Nephron (organoid): ENCODE measurements at regions not wholly inside any gene's neighbourhood (a gene's known extent, or its start where the extent isn't known, plus 50 kb on each side); places are given as distances from the start of the nearest gene placed in this dataset.

ENCODE experiments used
- H3K27ac Mint-ChIP-seq, 3 experiments: 2 replicates each; pipeline ENCODE4 v1.8.0; 2020; ENCODE audit warnings: mixed read lengths in 3 of 3, mild to moderate bottlenecking in 2 of 3, moderate library complexity in 1 of 3
- H3K27me3 Mint-ChIP-seq: 2 replicates; pipeline ENCODE4 v1.8.0; 2021; ENCODE audit warnings: low read depth, mild to moderate bottlenecking, moderate library complexity, mixed read lengths
- H3K36me3 Mint-ChIP-seq: 2 replicates; pipeline ENCODE4 v1.8.0; 2020; ENCODE audit warnings: low read depth, mixed read lengths
- H3K4me1 Mint-ChIP-seq: 2 replicates; pipeline ENCODE4 v1.8.0; 2020; ENCODE audit warnings: mixed read lengths
- H3K4me3 Mint-ChIP-seq, 3 experiments: 2 replicates each; pipeline ENCODE4 v1.8.0; 2020; ENCODE audit warnings: mild to moderate bottlenecking in 3 of 3, mixed read lengths in 3 of 3, moderate library complexity in 2 of 3
- H3K9me3 Mint-ChIP-seq: 2 replicates; pipeline ENCODE4 v1.8.0; 2020; ENCODE audit warnings: mixed read lengths
- TF ChIP-seq, protein P1 (sequence below), 3 experiments: fragments of 200-600 bp; sonication (generic); IDR thresholded peaks; one replicate each; pipeline ENCODE4 v1.5.0; 2021; ENCODE audit warnings: antibody characterized with exemption in 3 of 3; ENCODE audit not compliant: unreplicated experiment in 3 of 3

GRCh38 chr12:69120354-69120753 is 119.0 kb upstream of the CPSF6 start:
- Mint-ChIP-seq H3K4me3 (no peak overlapping the region), H3K27me3 (peaks cover 6% of the 10 kb centered on the region), H3K27ac (no peak overlapping the region), H3K36me3 (no peaks in the 10 kb centered on the region), H3K9me3 (no peaks in the 10 kb centered on the region), H3K4me1 (peaks cover 17% of the 10 kb centered on the region)
- TF ChIP-seq, protein P1, sequence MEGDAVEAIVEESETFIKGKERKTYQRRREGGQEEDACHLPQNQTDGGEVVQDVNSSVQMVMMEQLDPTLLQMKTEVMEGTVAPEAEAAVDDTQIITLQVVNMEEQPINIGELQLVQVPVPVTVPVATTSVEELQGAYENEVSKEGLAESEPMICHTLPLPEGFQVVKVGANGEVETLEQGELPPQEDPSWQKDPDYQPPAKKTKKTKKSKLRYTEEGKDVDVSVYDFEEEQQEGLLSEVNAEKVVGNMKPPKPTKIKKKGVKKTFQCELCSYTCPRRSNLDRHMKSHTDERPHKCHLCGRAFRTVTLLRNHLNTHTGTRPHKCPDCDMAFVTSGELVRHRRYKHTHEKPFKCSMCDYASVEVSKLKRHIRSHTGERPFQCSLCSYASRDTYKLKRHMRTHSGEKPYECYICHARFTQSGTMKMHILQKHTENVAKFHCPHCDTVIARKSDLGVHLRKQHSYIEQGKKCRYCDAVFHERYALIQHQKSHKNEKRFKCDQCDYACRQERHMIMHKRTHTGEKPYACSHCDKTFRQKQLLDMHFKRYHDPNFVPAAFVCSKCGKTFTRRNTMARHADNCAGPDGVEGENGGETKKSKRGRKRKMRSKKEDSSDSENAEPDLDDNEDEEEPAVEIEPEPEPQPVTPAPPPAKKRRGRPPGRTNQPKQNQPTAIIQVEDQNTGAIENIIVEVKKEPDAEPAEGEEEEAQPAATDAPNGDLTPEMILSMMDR (IDR thresholded peaks at IDR 0.05; ENCODE audit: unreplicated experiment in 3 of 3) = no peak

- Mint-ChIP-seq H3K36me3 (no peaks in the 10 kb centered on the region), H3K9me3 (no peaks in the 10 kb centered on the region), H3K4me1 (peaks cover 23% of the 10 kb centered on the region)
These were observed 116.1 kb upstream of the CPSF6 start for GRCh38 chr12:69123311-69123710.

GRCh38 chr12:69123919-69124638 is 115.3 kb upstream of the CPSF6 start:
- H3K4me3 Mint-ChIP-seq = no peak overlapping the region
- no peaks in the 10 kb centered on the region for H3K9me3 Mint-ChIP-seq
- no peaks in the 10 kb centered on the region for H3K36me3 Mint-ChIP-seq
- peaks cover 6% of the 10 kb centered on the region for H3K27me3 Mint-ChIP-seq
- TF ChIP-seq, protein P1 (IDR thresholded peaks at IDR 0.05; ENCODE audit: unreplicated experiment in 3 of 3) = no peak
- peak overlapping the region; percentile 73 to 87 (median 76) for H3K27ac Mint-ChIP-seq
- H3K4me1 Mint-ChIP-seq = peaks cover 27% of the 10 kb centered on the region

More at GRCh38 chr12:69123311-69123710, 116.1 kb upstream of the CPSF6 start:
- TF ChIP-seq, protein P1 (IDR thresholded peaks at IDR 0.05; ENCODE audit: unreplicated experiment in 3 of 3) = no peak
- Mint-ChIP-seq H3K4me3 (no peak overlapping the region), H3K27me3 (peaks cover 6% of the 10 kb centered on the region), H3K27ac (peak overlapping the region in 2 of 3 experiments; percentile 10 to 87)

- Mint-ChIP-seq H3K36me3 (no peaks in the 10 kb centered on the region), H3K27ac (no peak overlapping the region), H3K27me3 (peaks cover 4% of the 10 kb centered on the region), H3K4me1 (peaks cover 39% of the 10 kb centered on the region), H3K4me3 (no peak overlapping the region), H3K9me3 (no peaks in the 10 kb centered on the region)
- TF ChIP-seq, protein P1 (IDR thresholded peaks at IDR 0.05; ENCODE audit: unreplicated experiment in 3 of 3) = no peak
These were observed 110.4 kb upstream of the CPSF6 start for GRCh38 chr12:69129017-69129416.

DNA sequence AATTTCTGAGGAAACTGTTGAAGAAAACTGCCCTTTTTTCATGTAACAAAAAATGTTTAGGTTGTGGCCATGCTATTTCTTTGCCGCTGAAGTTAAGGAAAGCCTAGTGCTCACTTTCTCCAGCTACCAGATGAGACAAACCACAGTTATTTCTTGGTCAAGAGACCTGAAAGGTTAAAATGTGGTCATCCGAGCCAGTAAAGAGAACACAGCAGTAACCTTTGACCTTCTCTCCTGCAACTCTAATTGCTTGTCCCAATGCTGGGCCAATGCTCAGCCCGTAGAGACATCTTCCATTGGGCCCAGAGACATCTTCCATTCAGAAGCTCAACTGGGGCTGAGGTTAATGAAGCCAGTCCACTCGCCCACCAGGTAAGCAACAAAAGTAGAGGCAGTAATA is 109.8 kb upstream of the CPSF6 start:
- Mint-ChIP-seq H3K4me3 (no peak overlapping the region), H3K27me3 (peaks cover 4% of the 10 kb centered on the region), H3K27ac (no peak overlapping the region), H3K36me3 (no peaks in the 10 kb centered on the region), H3K4me1 (peaks cover 33% of the 10 kb centered on the region), H3K9me3 (peaks cover 2% of the 10 kb centered on the region)
- TF ChIP-seq, protein P1 (IDR thresholded peaks at IDR 0.05; ENCODE audit: unreplicated experiment in 3 of 3) = no peak

GRCh38 chr12:69130064-69130463 is 109.3 kb upstream of the CPSF6 start:
- Mint-ChIP-seq H3K9me3 (peaks cover 2% of the 10 kb centered on the region), H3K4me1 (peaks cover 29% of the 10 kb centered on the region), H3K27ac (no peak overlapping the region), H3K36me3 (no peaks in the 10 kb centered on the region), H3K4me3 (no peak overlapping the region), H3K27me3 (peaks cover 4% of the 10 kb centered on the region)
- TF ChIP-seq, protein P1 (IDR thresholded peaks at IDR 0.05; ENCODE audit: unreplicated experiment in 3 of 3) = no peak
